ENCODE measurements at regions not wholly inside any gene's neighbourhood (a gene's known extent, or its start where the extent isn't known, plus 50 kb on each side); places are given as distances from the start of the nearest gene placed in this dataset.

- DNase-seq (no peak), ATAC-seq (no peak)
- intact Hi-C loops (cut with DNase I), result no loop called here
- Histone ChIP-seq H3K36me3 (no peaks in the 10 kb centered on the region), H3K27ac (no peak overlapping the region), H3K4me1 (peaks cover 0 to 3% (median 1%) of the 10 kb centered on the region in 4 donors), H3K4me3 (no peak overlapping the region), H3K27me3 (no peaks in the 10 kb centered on the region), H3K9me3 (no peaks in the 10 kb centered on the region)
- TF ChIP-seq CTCF (IDR thresholded peaks at IDR 0.05) (no peak), POLR2A (IDR thresholded peaks at IDR 0.05) (no peak)
- 85% methylated on average over 2 of the region's 6 CpGs for WGBS (ENCODE audit: insufficient coverage, low coverage, low lambda C conversion rate, missing lambda C conversion rate)
Measured at GRCh38 chr2:217429981-217430500, 570.2 kb upstream of the TNP1 start.

GRCh38 chr2:217421834-217422233 is 562.0 kb upstream of the TNP1 start:
- DNase-seq (no peak), ATAC-seq (no peak)
- no peak overlapping the region for H3K4me3 ChIP-seq
- no peak for TF ChIP-seq CTCF (IDR thresholded peaks at IDR 0.05)
- no peak for TF ChIP-seq POLR2A (IDR thresholded peaks at IDR 0.05)
- no peaks in the 10 kb centered on the region for H3K27me3 ChIP-seq
- intact Hi-C loops (cut with DNase I), result no loop called here
- no peaks in the 10 kb centered on the region for H3K36me3 ChIP-seq
- no peaks in the 10 kb centered on the region for H3K9me3 ChIP-seq
- H3K4me1 ChIP-seq, result no peaks in the 10 kb centered on the region
- no peak overlapping the region for H3K27ac ChIP-seq

- no peak overlapping the region for H3K27ac ChIP-seq
- ATAC-seq, result no peak
- TF ChIP-seq CTCF (IDR thresholded peaks at IDR 0.05) (no peak), POLR2A (IDR thresholded peaks at IDR 0.05) (no peak)
- H3K36me3 ChIP-seq, result no peaks in the 10 kb centered on the region
- no peak for DNase-seq
- H3K9me3 ChIP-seq, result no peaks in the 10 kb centered on the region
- intact Hi-C loops (cut with DNase I), result no loop called here
- H3K4me1 ChIP-seq, result no peaks in the 10 kb centered on the region
- H3K4me3 ChIP-seq, result no peak overlapping the region
- whole genome bisulfite sequencing (ENCODE audit: insufficient coverage, low coverage, low lambda C conversion rate, missing lambda C conversion rate), result 83% methylated on average over 4 of the region's 4 CpGs
- H3K27me3 ChIP-seq, result no peaks in the 10 kb centered on the region
Measured at GRCh38 chr2:217420854-217421253, 561.0 kb upstream of the TNP1 start.

- TF ChIP-seq CTCF (IDR thresholded peaks at IDR 0.05), result no peak
- ATAC-seq (no peak), DNase-seq (no peak)
- Histone ChIP-seq H3K27me3 (no peaks in the 10 kb centered on the region), H3K9me3 (no peaks in the 10 kb centered on the region), H3K4me3 (no peak overlapping the region), H3K36me3 (no peaks in the 10 kb centered on the region), H3K27ac (no peak overlapping the region), H3K4me1 (no peaks in the 10 kb centered on the region)
- WGBS (ENCODE audit: insufficient coverage, low coverage, low lambda C conversion rate, missing lambda C conversion rate), result 62% methylated on average over 5 of the region's 5 CpGs
- intact Hi-C loops (cut with DNase I), result no loop called here
Measured at GRCh38 chr2:217419055-217419671, 559.3 kb upstream of the TNP1 start.

- no peak for DNase-seq
- ATAC-seq, result no peak
- Histone ChIP-seq H3K36me3 (no peaks in the 10 kb centered on the region), H3K9me3 (no peaks in the 10 kb centered on the region), H3K27me3 (no peaks in the 10 kb centered on the region), H3K4me1 (no peaks in the 10 kb centered on the region), H3K27ac (no peak overlapping the region), H3K4me3 (no peak overlapping the region)
- intact Hi-C loops (cut with DNase I), result no loop called here
- 92% methylated on average over 3 of the region's 3 CpGs for WGBS (ENCODE audit: insufficient coverage, low coverage, low lambda C conversion rate, missing lambda C conversion rate)
- no peak for TF ChIP-seq POLR2A (IDR thresholded peaks at IDR 0.05)
- no peak for TF ChIP-seq CTCF (IDR thresholded peaks at IDR 0.05)
Measured at GRCh38 chr2:217418544-217418943, 558.7 kb upstream of the TNP1 start.
